Ishikawa (cell line): ENCODE measurements at regions not wholly inside any gene's neighbourhood (a gene's known extent, or its start where the extent isn't known, plus 50 kb on each side); places are given as distances from the start of the nearest gene placed in this dataset.

Experiments used
- CEBPB ChIP-seq: IDR thresholded peaks from 2 replicates; pipeline ENCODE4 v1.6.1; 2012
- CREB1 ChIP-seq: IDR thresholded peaks from 2 replicates; pipeline ENCODE4 v1.6.1; 2012; ENCODE audit warnings: low read depth
- EGR1 ChIP-seq: IDR thresholded peaks from 2 replicates; pipeline ENCODE4 v1.6.1; 2012
- EP300 ChIP-seq: IDR thresholded peaks from 2 replicates; pipeline ENCODE4 v1.6.1; 2012; ENCODE audit warnings: borderline replicate concordance
- FOXM1 ChIP-seq: IDR thresholded peaks from 2 replicates; pipeline ENCODE4 v1.6.1; 2012; ENCODE audit warnings: low read depth, borderline replicate concordance
- MAX ChIP-seq: IDR thresholded peaks from 2 replicates; pipeline ENCODE4 v1.6.1; 2012
- NFIC ChIP-seq: IDR thresholded peaks from 2 replicates; pipeline ENCODE4 v1.6.1; 2012
- RAD21 ChIP-seq: IDR thresholded peaks from 2 replicates; pipeline ENCODE4 v1.6.1; 2012; ENCODE audit warnings: low read depth
- TAF1 ChIP-seq: IDR thresholded peaks from 2 replicates; pipeline ENCODE4 v1.6.1; 2012; ENCODE audit warnings: low read depth, mild to moderate bottlenecking
- TCF12 ChIP-seq: IDR thresholded peaks from 2 replicates; pipeline ENCODE4 v1.6.1; 2012; ENCODE audit warnings: low read depth
- TEAD4 ChIP-seq: IDR thresholded peaks from 2 replicates; pipeline ENCODE4 v1.6.1; 2012
- YY1 ChIP-seq: IDR thresholded peaks from 2 replicates; pipeline ENCODE4 v1.6.1; 2012; ENCODE audit warnings: low read depth
- ZBTB7A ChIP-seq: IDR thresholded peaks from 2 replicates; pipeline ENCODE4 v1.6.1; 2012; ENCODE audit warnings: low read depth
- TF ChIP-seq, protein P1 (sequence below): IDR thresholded peaks from 2 replicates; pipeline ENCODE4 v1.6.1; 2012
- TF ChIP-seq, protein P2 (sequence below): IDR thresholded peaks from 2 replicates; pipeline ENCODE4 v1.6.1; 2012; ENCODE audit warnings: low read depth, mild to moderate bottlenecking

GRCh38 chr5:72661405-72661804 is 154.2 kb upstream of the ZNF366 start:
- no peak for TF ChIP-seq CREB1
- TF ChIP-seq, protein P1, sequence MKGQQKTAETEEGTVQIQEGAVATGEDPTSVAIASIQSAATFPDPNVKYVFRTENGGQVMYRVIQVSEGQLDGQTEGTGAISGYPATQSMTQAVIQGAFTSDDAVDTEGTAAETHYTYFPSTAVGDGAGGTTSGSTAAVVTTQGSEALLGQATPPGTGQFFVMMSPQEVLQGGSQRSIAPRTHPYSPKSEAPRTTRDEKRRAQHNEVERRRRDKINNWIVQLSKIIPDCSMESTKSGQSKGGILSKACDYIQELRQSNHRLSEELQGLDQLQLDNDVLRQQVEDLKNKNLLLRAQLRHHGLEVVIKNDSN = no peak
- TF ChIP-seq YY1 = no peak
- no peak for TF ChIP-seq MAX

- TF ChIP-seq EP300 = no peak
These were observed 152.5 kb upstream of the ZNF366 start for GRCh38 chr5:72659726-72660125.

GRCh38 chr5:72658761-72659540 is 151.7 kb upstream of the ZNF366 start:
- TF ChIP-seq FOXM1 (no peak), EP300 (no peak), MAX (no peak)
- TF ChIP-seq, protein P2, sequence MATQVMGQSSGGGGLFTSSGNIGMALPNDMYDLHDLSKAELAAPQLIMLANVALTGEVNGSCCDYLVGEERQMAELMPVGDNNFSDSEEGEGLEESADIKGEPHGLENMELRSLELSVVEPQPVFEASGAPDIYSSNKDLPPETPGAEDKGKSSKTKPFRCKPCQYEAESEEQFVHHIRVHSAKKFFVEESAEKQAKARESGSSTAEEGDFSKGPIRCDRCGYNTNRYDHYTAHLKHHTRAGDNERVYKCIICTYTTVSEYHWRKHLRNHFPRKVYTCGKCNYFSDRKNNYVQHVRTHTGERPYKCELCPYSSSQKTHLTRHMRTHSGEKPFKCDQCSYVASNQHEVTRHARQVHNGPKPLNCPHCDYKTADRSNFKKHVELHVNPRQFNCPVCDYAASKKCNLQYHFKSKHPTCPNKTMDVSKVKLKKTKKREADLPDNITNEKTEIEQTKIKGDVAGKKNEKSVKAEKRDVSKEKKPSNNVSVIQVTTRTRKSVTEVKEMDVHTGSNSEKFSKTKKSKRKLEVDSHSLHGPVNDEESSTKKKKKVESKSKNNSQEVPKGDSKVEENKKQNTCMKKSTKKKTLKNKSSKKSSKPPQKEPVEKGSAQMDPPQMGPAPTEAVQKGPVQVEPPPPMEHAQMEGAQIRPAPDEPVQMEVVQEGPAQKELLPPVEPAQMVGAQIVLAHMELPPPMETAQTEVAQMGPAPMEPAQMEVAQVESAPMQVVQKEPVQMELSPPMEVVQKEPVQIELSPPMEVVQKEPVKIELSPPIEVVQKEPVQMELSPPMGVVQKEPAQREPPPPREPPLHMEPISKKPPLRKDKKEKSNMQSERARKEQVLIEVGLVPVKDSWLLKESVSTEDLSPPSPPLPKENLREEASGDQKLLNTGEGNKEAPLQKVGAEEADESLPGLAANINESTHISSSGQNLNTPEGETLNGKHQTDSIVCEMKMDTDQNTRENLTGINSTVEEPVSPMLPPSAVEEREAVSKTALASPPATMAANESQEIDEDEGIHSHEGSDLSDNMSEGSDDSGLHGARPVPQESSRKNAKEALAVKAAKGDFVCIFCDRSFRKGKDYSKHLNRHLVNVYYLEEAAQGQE = no peak
- TF ChIP-seq, protein P1 = no peak

DNA sequence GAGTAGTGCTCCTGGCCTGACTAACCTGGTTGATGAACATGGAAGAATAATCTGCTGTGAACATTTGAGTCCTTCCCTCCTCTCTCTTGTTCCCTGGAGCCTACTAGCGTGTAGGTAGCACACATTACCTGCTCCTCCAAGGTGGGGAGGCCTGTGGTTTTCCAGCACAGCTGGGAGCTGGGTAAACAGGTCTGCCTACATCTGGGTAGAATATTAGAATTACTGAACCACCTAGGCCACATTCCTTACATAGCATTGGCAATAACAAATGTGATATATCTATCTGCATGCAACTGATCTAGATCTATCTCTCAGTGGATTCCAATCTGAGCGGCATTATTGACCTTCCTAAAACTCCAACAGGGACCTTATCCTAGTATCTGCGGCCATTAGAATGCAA is 151.0 kb upstream of the ZNF366 start:
- TF ChIP-seq ZBTB7A = no peak
- TF ChIP-seq, protein P1 = no peak
- TF ChIP-seq EP300 = no peak
- no peak for TF ChIP-seq FOXM1
- TF ChIP-seq YY1 = no peak
- TF ChIP-seq TEAD4 = no peak
- TF ChIP-seq TAF1 = no peak
- TF ChIP-seq RAD21 = no peak
- no peak for TF ChIP-seq TCF12
- no peak for TF ChIP-seq CEBPB
- TF ChIP-seq CREB1 = no peak
- TF ChIP-seq MAX = no peak
- TF ChIP-seq, protein P2 = no peak
- TF ChIP-seq NFIC = no peak

GRCh38 chr5:72656756-72657513 is 149.7 kb upstream of the ZNF366 start:
- TF ChIP-seq RAD21 = no peak
- TF ChIP-seq NFIC = no peak

- TF ChIP-seq EP300 = no peak
- TF ChIP-seq MAX = no peak
- TF ChIP-seq, protein P1 = no peak
- TF ChIP-seq EGR1 = no peak
- TF ChIP-seq, protein P2 = no peak
- TF ChIP-seq ZBTB7A = no peak
- no peak for TF ChIP-seq RAD21
These were observed 149.1 kb upstream of the ZNF366 start for GRCh38 chr5:72656331-72656730.
